ENCODE measurements at regions not wholly inside any gene's neighbourhood (a gene's known extent, or its start where the extent isn't known, plus 50 kb on each side); places are given as distances from the start of the nearest gene placed in this dataset.

- no peak overlapping the region for H2BK5ac ChIP-seq (ENCODE audit: low read depth, low read length, poor library complexity, severe bottlenecking)
- H2AK9ac ChIP-seq (replicated peaks; ENCODE audit: low read depth, low read length, poor library complexity): no peak overlapping the region
- dilution Hi-C loops (cut with HindIII; ENCODE audit: low sequenced_read_pairs, unreplicated experiment): no loop called here
- in situ Hi-C loops (cut with MboI; ENCODE audit: low sequenced_read_pairs): no loop called here
- H3K79me1 ChIP-seq (ENCODE audit: low read depth in 1 of 2, low read length in 2 of 2): no peaks in the 10 kb centered on the region
- no peak overlapping the region for H3K4me3 ChIP-seq (ENCODE audit: insufficient read depth, low read depth, low read length)
- no peak overlapping the region for H2BK15ac ChIP-seq (ENCODE audit: low read depth, low read length)
- BruUV-seq (replicated peaks): no TSS peak
- TF ChIP-seq POLR2A (IDR thresholded peaks at IDR 0.05; ENCODE audit: low read depth, low read length): no peak
- no peak for TF ChIP-seq CEBPB (IDR thresholded peaks at IDR 0.05; ENCODE audit: low read depth, low read length)
- TF ChIP-seq BHLHE40 (IDR thresholded peaks at IDR 0.05; ENCODE audit: low read depth, low read length): no peak
- TF ChIP-seq, protein P1, sequence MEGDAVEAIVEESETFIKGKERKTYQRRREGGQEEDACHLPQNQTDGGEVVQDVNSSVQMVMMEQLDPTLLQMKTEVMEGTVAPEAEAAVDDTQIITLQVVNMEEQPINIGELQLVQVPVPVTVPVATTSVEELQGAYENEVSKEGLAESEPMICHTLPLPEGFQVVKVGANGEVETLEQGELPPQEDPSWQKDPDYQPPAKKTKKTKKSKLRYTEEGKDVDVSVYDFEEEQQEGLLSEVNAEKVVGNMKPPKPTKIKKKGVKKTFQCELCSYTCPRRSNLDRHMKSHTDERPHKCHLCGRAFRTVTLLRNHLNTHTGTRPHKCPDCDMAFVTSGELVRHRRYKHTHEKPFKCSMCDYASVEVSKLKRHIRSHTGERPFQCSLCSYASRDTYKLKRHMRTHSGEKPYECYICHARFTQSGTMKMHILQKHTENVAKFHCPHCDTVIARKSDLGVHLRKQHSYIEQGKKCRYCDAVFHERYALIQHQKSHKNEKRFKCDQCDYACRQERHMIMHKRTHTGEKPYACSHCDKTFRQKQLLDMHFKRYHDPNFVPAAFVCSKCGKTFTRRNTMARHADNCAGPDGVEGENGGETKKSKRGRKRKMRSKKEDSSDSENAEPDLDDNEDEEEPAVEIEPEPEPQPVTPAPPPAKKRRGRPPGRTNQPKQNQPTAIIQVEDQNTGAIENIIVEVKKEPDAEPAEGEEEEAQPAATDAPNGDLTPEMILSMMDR (conservative IDR thresholded peaks at IDR 0.05; ENCODE audit: low read depth, low read length): no peak
- TF ChIP-seq MAFK (IDR thresholded peaks at IDR 0.05; ENCODE audit: low read depth, low read length): no peak
- TF ChIP-seq SMC3 (IDR thresholded peaks at IDR 0.05; ENCODE audit: low read depth, low read length): no peak
- TF ChIP-seq MXI1 (IDR thresholded peaks at IDR 0.05; ENCODE audit: borderline replicate concordance, low read depth, low read length): no peak
- TF ChIP-seq CHD1 (IDR thresholded peaks at IDR 0.05; ENCODE audit: low read depth, low read length): no peak
- TF ChIP-seq RFX5 (IDR thresholded peaks at IDR 0.05; ENCODE audit: low read depth, low read length): no peak
- no peak for TF ChIP-seq MAZ (IDR thresholded peaks at IDR 0.05; ENCODE audit: borderline replicate concordance, low read depth, low read length)
- no peak for TF ChIP-seq RCOR1 (IDR thresholded peaks at IDR 0.05; ENCODE audit: insufficient replicate concordance, low read length)
- TF ChIP-seq FOS (IDR thresholded peaks at IDR 0.05; ENCODE audit: low read depth, low read length): no peak
- TF ChIP-seq, protein P2, sequence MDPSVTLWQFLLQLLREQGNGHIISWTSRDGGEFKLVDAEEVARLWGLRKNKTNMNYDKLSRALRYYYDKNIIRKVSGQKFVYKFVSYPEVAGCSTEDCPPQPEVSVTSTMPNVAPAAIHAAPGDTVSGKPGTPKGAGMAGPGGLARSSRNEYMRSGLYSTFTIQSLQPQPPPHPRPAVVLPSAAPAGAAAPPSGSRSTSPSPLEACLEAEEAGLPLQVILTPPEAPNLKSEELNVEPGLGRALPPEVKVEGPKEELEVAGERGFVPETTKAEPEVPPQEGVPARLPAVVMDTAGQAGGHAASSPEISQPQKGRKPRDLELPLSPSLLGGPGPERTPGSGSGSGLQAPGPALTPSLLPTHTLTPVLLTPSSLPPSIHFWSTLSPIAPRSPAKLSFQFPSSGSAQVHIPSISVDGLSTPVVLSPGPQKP (IDR thresholded peaks at IDR 0.05; ENCODE audit: borderline replicate concordance, low read depth, low read length): no peak
- no peak for TF ChIP-seq NFE2L2 (IDR thresholded peaks at IDR 0.05; ENCODE audit: low read depth, low read length)
- no peak for TF ChIP-seq RAD21 (IDR thresholded peaks at IDR 0.05; ENCODE audit: low read length)
- no peak overlapping the region for H2BK20ac ChIP-seq (ENCODE audit: low read depth, low read length)
- H3K27ac ChIP-seq (ENCODE audit: insufficient read depth, low read length): no peak overlapping the region
- no peak overlapping the region for H3K56ac ChIP-seq (ENCODE audit: extremely low read depth, insufficient read depth, low read length)
- ChIA-PET POLR2A (ENCODE audit: unreplicated experiment) (no interaction called here), CTCF (no interaction called here)
- no CpG with 5 or more reads among the region's 1 CpG for WGBS, 2 experiments (ENCODE audit: extremely low coverage in 2 of 2, insufficient read length in 1 of 2)
- H4K20me1 ChIP-seq (ENCODE audit: insufficient read depth, low read length): no peaks in the 10 kb centered on the region
- 0 out of 2 replicates have a peak, but pooled peaks cover 2% of the 10 kb centered on the region for H3K9me3 ChIP-seq (ENCODE audit: control insufficient read depth, insufficient read depth, low read length)
- no peaks in the 10 kb centered on the region for H3K27me3 ChIP-seq (ENCODE audit: control insufficient read depth, insufficient read depth, low read length)
- H3K4ac ChIP-seq (ENCODE audit: low read depth, low read length): no peak overlapping the region
- no peak overlapping the region for H3K14ac ChIP-seq (replicated peaks; ENCODE audit: low read depth, low read length)
- DNase-seq (no peak), ATAC-seq (ENCODE audit: low read depth) (no peak)
- H2BK120ac ChIP-seq (ENCODE audit: low read depth, low read length): no peak overlapping the region
- H3K9me1 ChIP-seq (ENCODE audit: insufficient read depth, low read length): no peaks in the 10 kb centered on the region
- H3K23ac ChIP-seq (ENCODE audit: low read depth, low read length): no peak overlapping the region
- no peak overlapping the region for H3K4me2 ChIP-seq (ENCODE audit: low read depth, low read length)
- H2AFZ ChIP-seq (replicated peaks; ENCODE audit: low read length, poor library complexity): no peak overlapping the region
- H4K8ac ChIP-seq (ENCODE audit: low read depth in 2 of 2, low read length in 2 of 2): no peak overlapping the region
- intact Hi-C loops (cut with micrococcal nuclease): no loop called here
- H3K36me3 ChIP-seq (ENCODE audit: control insufficient read depth, insufficient read depth, low read length): no peaks in the 10 kb centered on the region
- no peak overlapping the region for H4K5ac ChIP-seq (ENCODE audit: low read depth, low read length)
- no peak overlapping the region for H2AK5ac ChIP-seq (ENCODE audit: low read depth, low read length)
- no peak overlapping the region for H4K91ac ChIP-seq (ENCODE audit: insufficient read depth, low read depth, low read length)
- no peak overlapping the region for H3K9ac ChIP-seq (ENCODE audit: low read depth, low read length)
- no peaks in the 10 kb centered on the region for H3K4me1 ChIP-seq (ENCODE audit: control insufficient read depth, insufficient read depth, low read length)
- H3K18ac ChIP-seq (ENCODE audit: low read depth, low read length): no peak overlapping the region
These were observed 247.5 kb downstream of the KCNJ3 start for GRCh38 chr2:154945984-154946383.

Data from IMR-90 (cell line).